Peyer's patch (tissue), 4 donors: ENCODE measurements at regions not wholly inside any gene's neighbourhood (a gene's known extent, or its start where the extent isn't known, plus 50 kb on each side); places are given as distances from the start of the nearest gene placed in this dataset.

Source experiments
- DNase-seq, 3 donors: peaks; one replicate each; pipeline ENCODE4 v3.0.0-alpha.2; 2017 to 2019
- H3K27ac ChIP-seq, 4 donors: fragments of 200-600 bp; sonication (generic); one replicate each; pipeline ENCODE4 v1.5.1; 2016 to 2019
- H3K27me3 ChIP-seq, 2 donors: fragments of 200-600 bp; sonication (generic); one replicate each; pipeline ENCODE4 v1.5.1; 2019
- H3K36me3 ChIP-seq, 3 donors: fragments of 200-600 bp; sonication (generic); one replicate each; pipeline ENCODE4 v1.5.1; 2016 to 2019
- H3K4me1 ChIP-seq, 4 donors: fragments of 200-600 bp; sonication (generic); one replicate each; pipeline ENCODE4 v1.5.1; 2016 to 2019
- H3K4me3 ChIP-seq, 4 donors: fragments of 200-600 bp; sonication (generic); 1 replicate in 3 of 4; 2 replicates in 1 of 4; pipeline ENCODE4 v1.5.1; 2016 to 2019; ENCODE audit warnings: mild to moderate bottlenecking in 1 of 4
- H3K9me3 ChIP-seq, 4 donors: fragments of 200-600 bp; sonication (generic); one replicate each; pipeline ENCODE4 v1.5.1; 2016 to 2019; ENCODE audit warnings: mild to moderate bottlenecking in 1 of 4
- POLR2A ChIP-seq, 2 donors: fragments of 450-650 bp; IDR thresholded peaks; one replicate each; pipeline ENCODE4 v1.5.1; 2017; ENCODE audit warnings: antibody characterized with exemption in 2 of 2, mild to moderate bottlenecking in 2 of 2, moderate library complexity in 2 of 2
- TF ChIP-seq, protein P1 (sequence below), 6 experiments: fragments of 450-650 bp in 4 of 6; fragments of 200-600 bp in 2 of 6; sonication (generic) in 1 of 6; IDR thresholded peaks; one replicate each; pipeline ENCODE4 v1.5.1; 2017 to 2019; ENCODE audit warnings: antibody characterized with exemption in 6 of 6, mild to moderate bottlenecking in 3 of 6, moderate library complexity in 1 of 6

DNA sequence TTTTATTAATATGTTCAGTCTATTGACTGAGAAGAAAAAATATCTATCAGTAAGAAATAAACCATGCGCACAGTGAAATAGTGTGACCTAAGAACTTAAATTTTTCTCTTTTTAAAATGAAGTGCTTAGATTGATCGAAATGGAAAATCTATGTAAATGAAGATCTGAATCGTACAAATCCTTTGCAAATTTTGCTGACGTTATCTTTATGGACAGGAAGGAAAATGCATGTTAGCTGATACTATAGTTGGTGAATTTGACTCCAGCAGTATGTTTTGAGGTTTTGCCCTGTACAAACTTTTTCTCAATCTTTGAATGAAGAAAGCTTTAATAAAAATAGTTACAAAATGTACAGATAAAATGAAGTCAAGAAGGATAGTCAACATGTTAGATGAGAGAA is 82.9 kb downstream of the NRN1 start:
- Histone ChIP-seq H3K27me3 (no peaks in the 10 kb centered on the region), H3K36me3 (no peaks in the 10 kb centered on the region), H3K4me3 (no peak overlapping the region), H3K9me3 (no peaks in the 10 kb centered on the region), H3K27ac (no peak overlapping the region), H3K4me1 (no peaks in the 10 kb centered on the region)
- DNase-seq: no peak
- TF ChIP-seq, protein P1, sequence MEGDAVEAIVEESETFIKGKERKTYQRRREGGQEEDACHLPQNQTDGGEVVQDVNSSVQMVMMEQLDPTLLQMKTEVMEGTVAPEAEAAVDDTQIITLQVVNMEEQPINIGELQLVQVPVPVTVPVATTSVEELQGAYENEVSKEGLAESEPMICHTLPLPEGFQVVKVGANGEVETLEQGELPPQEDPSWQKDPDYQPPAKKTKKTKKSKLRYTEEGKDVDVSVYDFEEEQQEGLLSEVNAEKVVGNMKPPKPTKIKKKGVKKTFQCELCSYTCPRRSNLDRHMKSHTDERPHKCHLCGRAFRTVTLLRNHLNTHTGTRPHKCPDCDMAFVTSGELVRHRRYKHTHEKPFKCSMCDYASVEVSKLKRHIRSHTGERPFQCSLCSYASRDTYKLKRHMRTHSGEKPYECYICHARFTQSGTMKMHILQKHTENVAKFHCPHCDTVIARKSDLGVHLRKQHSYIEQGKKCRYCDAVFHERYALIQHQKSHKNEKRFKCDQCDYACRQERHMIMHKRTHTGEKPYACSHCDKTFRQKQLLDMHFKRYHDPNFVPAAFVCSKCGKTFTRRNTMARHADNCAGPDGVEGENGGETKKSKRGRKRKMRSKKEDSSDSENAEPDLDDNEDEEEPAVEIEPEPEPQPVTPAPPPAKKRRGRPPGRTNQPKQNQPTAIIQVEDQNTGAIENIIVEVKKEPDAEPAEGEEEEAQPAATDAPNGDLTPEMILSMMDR (IDR thresholded peaks at IDR 0.05): no peak
- no peak for TF ChIP-seq POLR2A (IDR thresholded peaks at IDR 0.05)

DNA sequence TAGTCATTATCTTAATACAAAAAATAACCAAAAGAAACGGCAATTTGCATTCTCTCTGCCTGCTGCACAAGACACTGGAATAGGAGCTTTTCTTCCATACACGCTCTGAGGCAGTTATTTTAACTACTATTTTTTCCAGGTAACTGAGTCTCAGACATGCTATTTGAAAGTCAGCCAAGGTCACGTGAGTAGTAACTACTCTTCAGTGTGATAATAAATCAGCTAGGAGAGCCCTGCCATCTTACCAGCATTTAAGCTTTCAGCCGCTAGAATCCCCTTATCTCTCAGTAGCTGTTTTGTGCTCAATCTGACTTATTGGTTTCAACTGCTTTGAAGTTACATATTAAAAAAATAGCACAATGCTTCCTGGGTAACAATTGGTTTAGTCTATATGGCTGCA is 84.5 kb downstream of the NRN1 start:
- H3K9me3 ChIP-seq: no peaks in the 10 kb centered on the region
- DNase-seq: no peak
- no peaks in the 10 kb centered on the region for H3K27me3 ChIP-seq
- H3K27ac ChIP-seq: no peak overlapping the region
- TF ChIP-seq, protein P1 (IDR thresholded peaks at IDR 0.05): no peak
- TF ChIP-seq POLR2A (IDR thresholded peaks at IDR 0.05): no peak
- no peak overlapping the region for H3K4me3 ChIP-seq
- no peaks in the 10 kb centered on the region for H3K4me1 ChIP-seq
- H3K36me3 ChIP-seq: no peaks in the 10 kb centered on the region

DNA sequence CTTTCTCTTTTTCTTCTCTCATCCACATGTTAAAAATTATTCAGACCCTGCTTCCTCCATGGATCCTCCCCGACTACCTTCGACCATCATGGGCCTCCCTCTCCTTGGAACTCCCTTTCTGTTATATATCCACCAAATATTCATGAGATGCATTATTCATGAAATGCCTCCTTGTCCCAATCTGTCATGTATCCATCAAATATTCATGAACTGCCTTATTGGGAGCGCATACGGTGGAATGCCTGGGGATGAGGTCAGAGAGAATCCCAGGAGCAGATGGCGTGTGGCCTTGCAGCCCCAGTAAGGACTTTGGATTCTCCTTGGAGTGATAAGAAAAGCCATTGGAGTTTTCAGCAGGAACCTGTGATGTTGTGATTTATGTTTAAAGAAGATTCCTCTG is 97.0 kb downstream of the NRN1 start:
- no peaks in the 10 kb centered on the region for H3K36me3 ChIP-seq
- TF ChIP-seq, protein P1 (IDR thresholded peaks at IDR 0.05): no peak
- no peak for TF ChIP-seq POLR2A (IDR thresholded peaks at IDR 0.05)
- H3K4me3 ChIP-seq: no peak overlapping the region
- no peaks in the 10 kb centered on the region for H3K4me1 ChIP-seq
- H3K27ac ChIP-seq: no peak overlapping the region
- no peaks in the 10 kb centered on the region for H3K27me3 ChIP-seq
- H3K9me3 ChIP-seq: no peaks in the 10 kb centered on the region
- no peak for DNase-seq

DNA sequence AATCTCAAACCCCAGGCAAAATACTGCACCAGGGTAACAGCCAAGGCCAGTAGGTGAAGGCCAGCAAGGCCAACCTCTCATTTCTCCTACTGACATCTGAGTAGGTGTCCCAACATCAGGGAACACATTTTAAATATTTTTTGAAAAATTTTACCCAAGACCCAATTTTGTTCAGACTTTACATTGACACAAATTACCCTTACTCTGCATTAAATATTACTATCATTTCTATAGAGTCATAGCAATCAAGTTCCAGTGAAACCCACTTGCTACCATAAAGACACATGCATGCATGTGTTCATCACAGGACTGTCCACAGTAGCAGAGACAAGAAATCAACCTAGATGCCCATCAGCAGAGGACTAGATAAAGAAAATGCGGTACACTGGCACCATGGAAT is 99.9 kb downstream of the NRN1 start:
- Histone ChIP-seq H3K4me1 (no peaks in the 10 kb centered on the region), H3K9me3 (no peaks in the 10 kb centered on the region), H3K4me3 (no peak overlapping the region), H3K36me3 (no peaks in the 10 kb centered on the region), H3K27ac (no peak overlapping the region), H3K27me3 (no peaks in the 10 kb centered on the region)
- no peak for DNase-seq
- TF ChIP-seq, protein P1 (IDR thresholded peaks at IDR 0.05): no peak
- TF ChIP-seq POLR2A (IDR thresholded peaks at IDR 0.05): no peak

DNA sequence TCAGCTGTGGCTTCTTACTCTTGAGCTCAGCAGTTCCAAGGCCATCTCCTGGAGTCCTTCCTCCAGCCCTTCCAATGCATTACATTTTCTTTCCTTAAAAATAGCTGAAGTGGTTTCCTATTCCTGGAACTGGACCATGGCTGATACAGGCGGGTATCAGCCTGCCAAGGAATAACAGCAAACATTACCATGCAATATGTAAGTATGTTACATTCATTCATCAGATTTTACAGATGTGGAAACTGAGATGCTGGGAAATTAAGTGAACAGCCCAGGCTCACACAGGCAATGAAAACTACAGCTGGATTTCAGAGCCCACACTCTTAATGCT is 100.4 kb downstream of the NRN1 start:
- TF ChIP-seq, protein P1 (IDR thresholded peaks at IDR 0.05): no peak
- no peak for TF ChIP-seq POLR2A (IDR thresholded peaks at IDR 0.05)
- no peak for DNase-seq
- H3K36me3 ChIP-seq: no peaks in the 10 kb centered on the region
- no peaks in the 10 kb centered on the region for H3K4me1 ChIP-seq
- H3K27me3 ChIP-seq: no peaks in the 10 kb centered on the region
- no peak overlapping the region for H3K4me3 ChIP-seq
- no peaks in the 10 kb centered on the region for H3K9me3 ChIP-seq
- H3K27ac ChIP-seq: no peak overlapping the region
